KBM-7 (cell line): ENCODE measurements at regions not wholly inside any gene's neighbourhood (a gene's known extent, or its start where the extent isn't known, plus 50 kb on each side); places are given as distances from the start of the nearest gene placed in this dataset.
"Not testable (repeated sequence)": the region's sequence is repeated elsewhere in the genome, so short reads cannot be mapped to it uniquely, and the experiment has no call there.

ENCODE experiments used
- DNase-seq: peaks from one replicate; pipeline ENCODE4 v3.0.0-alpha.2; 2015
- in situ Hi-C: fragments of 300-500 bp; cut with MboI; formaldehyde crosslinking; loops from 2 replicates; pipeline ENCODE4 v1.14.3; 2020; ENCODE audit warnings: low sequenced_read_pairs, low pct_unique_long_range_greater_than_20kb, mixed read lengths

DNA sequence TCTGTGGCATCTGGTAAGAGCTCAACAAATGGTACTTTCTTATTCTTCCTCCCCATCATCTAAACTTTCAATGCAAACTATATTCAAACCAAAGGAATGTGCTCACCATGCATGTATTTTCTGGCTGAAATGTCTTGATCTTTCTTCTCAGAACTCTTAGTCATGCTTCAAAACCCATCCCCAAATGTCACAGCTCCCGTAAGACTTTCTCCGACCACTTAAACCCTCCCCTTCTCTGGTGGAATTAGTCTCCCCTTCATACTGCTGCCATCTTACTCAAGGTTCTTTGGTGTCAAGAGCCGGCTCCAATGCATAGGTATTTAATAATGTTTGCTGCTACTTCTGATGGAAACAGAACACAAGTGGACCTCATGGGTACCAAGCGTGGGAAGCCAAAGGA is 538.1 kb downstream of the MATN1 start:
- in situ Hi-C loops = no loop called here
- DNase-seq = no peak

DNA sequence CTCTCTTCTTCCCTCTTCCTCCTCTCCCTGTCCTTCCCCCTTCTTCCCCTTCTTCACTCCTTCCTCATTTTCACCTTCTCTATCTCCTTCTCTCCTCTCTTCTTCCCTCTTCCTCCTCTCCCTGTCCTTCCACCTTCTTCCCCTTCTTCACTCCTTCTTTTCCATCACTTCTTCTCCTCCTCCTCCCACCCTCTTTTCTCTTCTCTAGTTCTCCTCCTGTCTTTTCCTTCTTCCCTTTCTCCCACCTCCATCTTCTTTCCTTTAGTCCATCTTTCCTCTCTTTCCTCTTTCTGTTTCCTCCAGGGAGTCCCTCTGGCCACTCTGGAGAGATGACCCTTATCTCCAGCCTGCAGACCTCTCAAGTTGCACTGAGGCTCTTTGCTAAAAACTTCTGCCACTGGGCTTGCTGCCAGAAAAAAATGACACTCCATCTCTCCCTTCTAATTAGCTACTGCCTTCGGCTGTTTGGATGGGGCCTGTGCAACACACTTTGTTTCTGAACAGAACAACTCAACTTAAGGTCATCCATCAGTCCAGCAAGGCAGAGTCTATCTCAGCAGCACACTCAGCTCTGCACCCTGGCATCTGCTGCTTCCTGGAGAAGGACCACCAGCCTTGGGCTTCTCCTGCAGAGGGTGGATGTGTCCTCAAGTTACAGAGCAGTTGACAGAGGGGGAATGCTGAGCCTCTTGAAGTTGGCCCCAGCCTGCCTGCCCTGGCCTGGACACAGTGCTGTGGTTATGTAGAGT is 538.8 kb downstream of the MATN1 start:
- no peak for DNase-seq
- in situ Hi-C loops = no loop called here

DNA sequence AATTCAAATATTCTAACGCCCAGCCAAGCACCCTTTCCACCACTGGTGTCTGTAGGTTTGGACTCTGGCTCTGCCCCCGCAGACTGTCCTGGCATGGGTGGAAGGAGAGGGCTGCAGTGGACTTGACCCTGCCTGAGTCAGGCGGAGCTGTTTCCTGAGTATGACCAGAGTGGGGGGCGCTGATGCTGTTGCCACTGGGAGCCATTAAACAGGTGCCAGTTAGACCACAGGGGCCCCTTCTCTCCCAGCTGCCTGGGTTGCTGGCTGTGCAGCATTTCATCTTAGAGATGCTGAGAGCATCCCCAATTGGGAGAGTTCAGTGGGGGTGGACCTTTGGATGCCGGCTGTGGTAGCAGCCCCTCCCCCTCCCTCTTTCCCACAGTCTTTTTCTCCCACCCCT is 539.5 kb downstream of the MATN1 start:
- in situ Hi-C loops = no loop called here
- DNase-seq = no peak

DNA sequence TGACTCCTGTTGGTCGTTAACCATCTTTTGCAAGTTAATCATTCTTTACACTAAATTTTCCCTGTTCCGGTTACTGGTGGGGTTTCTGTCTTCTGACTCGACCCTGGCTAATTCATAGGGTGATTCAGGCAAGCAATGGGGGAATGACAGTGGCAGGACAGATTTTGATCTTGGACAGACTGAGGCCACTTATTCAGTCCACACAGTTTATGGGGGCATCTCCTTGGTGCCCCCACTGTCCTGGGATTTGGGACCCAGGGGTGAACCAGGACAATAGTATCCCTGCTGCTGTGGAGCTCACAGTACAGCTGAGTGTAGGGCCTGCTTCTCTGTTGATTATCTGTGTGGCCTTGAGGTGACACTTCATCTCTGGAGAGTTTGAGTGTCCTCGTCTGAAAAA is 540.4 kb downstream of the MATN1 start:
- in situ Hi-C loops = no loop called here
- no peak for DNase-seq

DNA sequence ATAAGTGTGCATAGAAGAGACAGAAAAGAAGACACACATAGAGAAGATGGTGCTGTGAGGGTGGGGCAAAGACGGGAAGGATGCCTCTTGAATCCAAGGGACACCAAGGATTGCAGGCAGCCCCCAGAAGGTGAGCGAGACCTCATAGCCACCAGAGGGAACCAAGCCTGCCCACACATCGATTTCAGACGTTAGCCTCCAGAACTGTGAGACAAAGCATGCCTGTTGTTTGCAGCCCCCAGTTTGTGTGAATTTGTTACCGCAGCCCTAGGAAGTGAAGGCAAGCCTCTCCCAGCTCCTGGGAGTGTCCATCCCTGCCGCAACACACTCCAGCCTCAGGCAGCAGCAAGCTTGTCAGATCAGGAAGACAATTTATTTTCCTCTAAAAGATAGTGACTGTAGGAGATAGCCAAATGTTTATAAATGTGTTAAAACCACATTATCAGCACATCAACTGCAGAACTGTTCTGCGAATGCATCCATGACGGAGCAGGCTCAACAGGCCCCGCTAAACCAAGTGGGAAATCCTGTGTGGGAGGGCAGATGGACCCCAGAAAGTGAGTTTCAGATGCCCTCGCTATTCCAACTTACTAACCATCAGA is 543.3 kb downstream of the MATN1 start:
- no peak for DNase-seq
- in situ Hi-C loops = no loop called here

DNA sequence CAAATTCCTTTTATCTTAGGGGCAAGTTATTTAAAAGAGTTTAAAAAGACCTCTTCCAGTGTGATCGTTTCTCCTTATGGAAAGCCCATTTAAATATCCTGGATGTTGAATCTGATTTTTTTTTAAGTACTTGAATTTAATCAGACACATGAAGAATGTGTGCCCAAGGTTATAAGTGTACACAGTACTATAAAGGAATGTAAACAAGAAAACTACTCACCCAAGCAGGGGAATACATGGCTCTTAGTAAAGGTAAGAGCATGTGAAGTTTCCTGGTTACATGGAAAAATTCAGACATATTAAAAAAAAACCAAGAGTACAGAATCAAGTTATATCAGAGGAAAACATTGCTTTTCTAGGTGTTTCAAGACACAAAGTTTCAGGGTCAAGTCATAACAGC is 546.9 kb downstream of the MATN1 start:
- no peak for DNase-seq
- in situ Hi-C loops = no loop called here

DNA sequence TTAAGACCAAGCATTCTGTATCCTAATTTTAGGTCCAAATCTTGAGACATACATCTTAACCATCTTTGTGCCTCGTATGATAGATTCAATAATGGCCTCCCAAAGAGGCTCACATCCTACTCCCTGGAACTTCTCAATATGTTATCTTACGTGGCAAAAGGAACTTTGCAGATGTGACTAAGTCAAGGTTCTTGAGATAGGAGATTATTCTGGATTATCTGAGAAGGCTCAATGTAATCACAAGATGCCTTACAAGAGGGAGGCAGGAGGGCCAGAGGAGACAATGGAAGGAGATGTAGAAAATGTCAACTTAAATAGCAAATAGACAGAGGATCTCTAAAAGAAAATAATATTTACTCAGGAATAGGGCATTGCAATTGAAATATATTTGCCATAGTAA is 548.9 kb downstream of the MATN1 start:
- no peak for DNase-seq
- in situ Hi-C loops = no loop called here

DNA sequence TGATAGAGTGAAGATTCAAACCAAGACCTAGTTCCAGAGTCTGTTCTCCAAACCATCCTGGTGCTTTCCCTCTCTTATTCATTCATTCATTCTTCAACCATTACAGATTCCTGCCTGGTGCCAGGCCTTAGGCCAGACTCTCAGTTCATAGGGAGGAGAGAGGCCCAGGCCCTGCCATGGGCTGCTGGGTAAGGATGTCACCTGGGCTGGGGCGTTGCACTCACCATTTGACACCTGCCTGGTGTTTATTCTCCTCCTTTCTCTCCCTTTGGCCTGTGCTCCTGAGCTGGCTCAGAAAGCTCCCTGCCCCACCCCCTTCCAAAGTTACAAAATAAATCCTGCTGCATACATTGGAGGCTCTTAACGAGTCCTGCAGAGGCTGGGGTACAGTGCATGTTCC is 549.8 kb downstream of the MATN1 start:
- no peak for DNase-seq
- in situ Hi-C loops = no loop called here

DNA sequence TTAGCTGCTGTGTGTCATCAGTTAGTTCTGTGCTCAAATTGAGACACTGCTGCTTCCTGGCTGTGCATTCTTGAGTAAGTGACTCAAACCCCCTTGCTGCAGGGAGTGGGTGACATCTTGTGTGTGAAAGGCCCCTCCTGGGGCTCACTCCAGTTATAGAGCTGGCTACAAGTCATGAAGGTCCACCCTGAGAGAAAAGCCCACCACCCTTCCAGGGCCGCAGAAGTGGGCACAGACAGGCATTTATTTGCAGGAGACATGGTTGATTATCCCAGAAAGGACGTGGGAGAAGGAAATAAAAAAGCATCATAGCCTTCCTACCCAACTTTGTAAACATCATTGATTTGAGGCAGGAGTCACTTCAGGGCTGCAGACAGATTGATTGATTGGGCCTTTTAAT is 550.6 kb downstream of the MATN1 start:
- in situ Hi-C loops = no loop called here

DNA sequence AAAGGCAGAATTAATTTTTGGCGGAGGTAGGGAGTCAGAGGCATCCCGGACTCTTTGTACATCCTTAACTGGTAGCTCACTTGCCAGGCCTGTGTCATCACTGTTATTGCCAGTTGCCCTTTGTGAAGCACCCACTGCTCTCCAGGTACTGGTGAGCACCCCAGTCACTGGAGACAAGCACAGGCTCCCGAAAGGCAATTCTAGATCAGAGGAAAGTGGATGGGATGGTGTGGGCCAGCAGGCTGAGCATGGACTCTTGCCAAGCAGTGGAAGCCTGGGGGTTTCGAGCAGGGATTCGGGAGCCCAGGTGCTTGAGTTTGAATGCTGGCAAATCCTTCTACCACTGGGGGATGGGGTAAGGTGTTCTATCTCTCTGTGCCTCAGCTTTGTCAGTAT is 551.1 kb downstream of the MATN1 start:
- in situ Hi-C loops = no loop called here
- DNase-seq = no peak

More for the DNA sequence above, 550.6 kb downstream of the MATN1 start:
- no peak for DNase-seq

DNA sequence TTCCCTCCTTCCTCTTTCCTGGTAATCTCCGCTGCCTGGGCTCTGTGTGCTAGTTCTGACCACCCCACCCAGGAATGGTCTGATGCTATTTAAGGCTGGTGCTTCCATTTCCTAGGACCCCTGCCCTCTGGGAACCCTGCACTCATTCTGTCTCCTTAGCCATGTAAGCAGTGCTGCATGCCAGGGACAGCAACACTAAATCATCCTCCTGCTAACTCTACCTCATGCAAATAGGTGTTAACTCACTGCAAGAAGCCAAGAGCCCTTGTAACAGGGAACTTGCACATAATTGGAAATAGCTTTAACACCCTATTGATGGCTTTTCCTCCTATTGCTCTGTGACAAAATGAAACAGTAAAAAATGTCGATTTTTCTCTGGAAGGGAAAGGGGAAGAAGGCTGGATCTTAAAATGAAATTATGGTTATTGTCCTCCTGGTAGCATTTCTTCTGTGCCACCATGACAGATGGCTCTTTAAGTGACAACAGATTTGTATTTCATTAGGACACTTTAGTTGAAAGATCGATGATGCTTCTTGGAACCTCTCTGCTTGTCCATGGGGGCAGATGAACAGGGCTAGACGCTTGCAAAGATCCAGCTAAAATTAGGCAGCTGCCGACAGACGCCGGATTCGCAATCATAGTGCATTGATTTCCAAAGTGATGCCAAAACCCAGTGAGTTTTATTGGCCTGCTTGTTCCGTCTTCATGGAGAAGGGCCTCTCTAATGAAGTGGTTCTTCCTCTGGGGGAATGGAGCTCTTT is 551.7 kb downstream of the MATN1 start:
- in situ Hi-C loops = no loop called here
- DNase-seq = no peak

DNA sequence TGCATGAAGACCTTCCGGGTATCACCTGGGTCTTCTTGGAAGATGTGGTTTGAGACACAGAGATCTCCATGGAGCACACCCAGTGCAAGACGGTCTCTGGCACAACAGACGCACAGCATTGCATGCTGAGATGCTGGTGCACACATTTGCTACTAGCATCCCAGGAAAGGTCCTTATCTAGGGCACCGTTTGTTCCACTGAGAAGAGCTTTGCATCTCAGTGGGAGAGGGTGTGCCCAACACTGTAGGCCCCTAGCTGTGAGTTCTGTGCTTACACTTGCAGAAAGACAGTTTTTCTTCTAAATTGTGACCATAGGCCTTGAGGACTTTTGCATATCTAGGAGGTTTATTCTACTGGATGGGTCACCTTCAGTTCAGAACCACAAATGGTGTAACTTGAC is 554.1 kb downstream of the MATN1 start:
- in situ Hi-C loops = no loop called here
- no peak for DNase-seq

DNA sequence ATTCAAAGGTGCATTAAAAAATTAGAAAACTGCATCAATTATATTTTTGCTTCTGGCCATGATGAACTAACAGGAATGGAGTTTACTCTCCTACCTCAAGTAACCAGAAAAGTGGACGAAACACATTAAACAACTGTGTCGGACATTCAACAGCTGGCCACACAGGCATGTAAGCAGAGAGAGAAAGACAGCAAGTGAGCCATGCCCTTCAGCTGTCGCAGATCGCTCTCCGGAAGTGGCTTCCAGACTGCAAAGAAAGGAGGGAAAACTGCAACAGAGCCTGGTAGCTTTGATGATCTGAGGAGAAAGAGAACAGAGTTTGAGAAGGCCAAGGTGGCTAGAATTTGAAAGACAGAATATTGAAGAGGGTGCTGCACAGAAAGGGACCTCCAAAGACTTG is 557.2 kb downstream of the MATN1 start:
- in situ Hi-C loops = no loop called here
- no peak for DNase-seq

DNA sequence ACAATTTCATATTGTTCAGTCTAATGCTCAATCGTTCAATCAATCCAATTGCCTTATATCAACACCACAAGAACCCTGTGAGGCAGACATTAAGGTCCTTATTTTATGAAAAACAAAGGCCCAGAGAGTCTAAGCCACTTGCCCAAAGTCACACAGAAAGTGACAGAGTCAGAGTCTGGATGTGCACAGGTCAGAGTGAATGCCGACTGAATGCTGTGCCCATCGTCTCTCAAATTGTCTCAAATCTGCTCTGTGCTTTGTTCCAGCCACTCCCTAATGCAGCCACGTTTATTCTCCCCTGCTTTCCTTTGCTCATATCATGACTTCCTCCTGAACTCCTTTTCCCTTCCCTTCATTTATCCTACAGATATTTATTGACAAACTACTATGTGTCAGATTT is 558.3 kb downstream of the MATN1 start:
- in situ Hi-C loops = no loop called here
- DNase-seq = no peak

DNA sequence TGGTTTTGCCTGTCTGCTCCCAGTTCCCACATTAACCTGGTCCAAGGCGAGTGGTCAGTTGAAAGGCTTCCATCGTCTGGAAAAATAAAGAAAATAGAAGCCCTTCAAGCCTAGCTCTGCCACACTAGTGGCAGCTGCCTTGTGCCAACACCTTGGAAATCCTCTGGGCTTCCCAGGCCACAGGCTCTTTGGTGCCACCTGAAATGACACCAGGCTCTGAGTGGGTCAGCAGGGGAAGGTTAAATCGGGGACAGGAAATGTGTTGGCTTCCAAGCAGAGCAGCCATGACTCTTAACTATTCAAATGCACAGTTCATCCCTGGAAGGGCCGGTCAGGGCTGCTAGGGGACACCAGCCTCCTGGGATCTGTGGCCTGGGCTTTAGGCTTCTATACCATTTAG is 558.7 kb downstream of the MATN1 start:
- in situ Hi-C loops = no loop called here
- no peak for DNase-seq

DNA sequence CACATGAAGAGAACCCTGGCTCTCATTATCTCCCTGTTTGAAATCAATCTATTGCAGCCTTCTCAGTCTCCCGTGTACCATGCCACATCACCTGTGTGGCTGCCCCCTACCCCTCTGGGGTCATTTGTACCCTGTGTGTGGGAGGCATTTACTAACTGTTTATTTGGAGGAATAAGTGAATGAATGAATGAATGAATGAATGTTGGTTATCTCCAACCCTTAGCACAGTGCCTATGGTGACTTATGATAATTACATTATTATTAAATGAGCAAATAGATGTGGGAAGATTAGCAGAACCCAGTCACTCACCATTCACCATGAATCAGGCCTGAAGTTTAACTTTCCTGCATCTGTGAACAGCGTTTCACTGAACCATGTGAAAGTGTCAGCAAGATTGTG is 560.8 kb downstream of the MATN1 start:
- no peak for DNase-seq
- in situ Hi-C loops = no loop called here

DNA sequence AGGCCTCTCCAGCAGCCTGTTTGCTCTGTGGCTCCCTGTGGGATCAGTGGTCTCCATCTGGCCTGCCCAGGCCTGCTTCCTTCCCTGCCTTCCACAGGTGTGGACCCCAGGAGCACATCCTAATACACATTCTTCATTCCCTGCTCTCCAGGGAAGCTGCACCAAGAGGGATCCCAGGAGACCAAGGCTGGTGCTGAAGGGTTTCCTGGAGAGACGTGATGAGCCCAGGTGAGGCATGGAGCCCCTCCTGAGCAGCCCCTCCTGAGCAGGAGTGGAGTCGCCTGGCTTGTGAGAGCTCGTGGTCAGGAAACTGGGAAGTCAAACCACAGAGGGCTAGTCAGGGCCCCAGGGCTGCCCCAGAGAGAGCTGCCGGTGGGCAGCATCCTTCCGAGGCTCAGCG is 561.4 kb downstream of the MATN1 start:
- in situ Hi-C loops = no loop called here

DNA sequence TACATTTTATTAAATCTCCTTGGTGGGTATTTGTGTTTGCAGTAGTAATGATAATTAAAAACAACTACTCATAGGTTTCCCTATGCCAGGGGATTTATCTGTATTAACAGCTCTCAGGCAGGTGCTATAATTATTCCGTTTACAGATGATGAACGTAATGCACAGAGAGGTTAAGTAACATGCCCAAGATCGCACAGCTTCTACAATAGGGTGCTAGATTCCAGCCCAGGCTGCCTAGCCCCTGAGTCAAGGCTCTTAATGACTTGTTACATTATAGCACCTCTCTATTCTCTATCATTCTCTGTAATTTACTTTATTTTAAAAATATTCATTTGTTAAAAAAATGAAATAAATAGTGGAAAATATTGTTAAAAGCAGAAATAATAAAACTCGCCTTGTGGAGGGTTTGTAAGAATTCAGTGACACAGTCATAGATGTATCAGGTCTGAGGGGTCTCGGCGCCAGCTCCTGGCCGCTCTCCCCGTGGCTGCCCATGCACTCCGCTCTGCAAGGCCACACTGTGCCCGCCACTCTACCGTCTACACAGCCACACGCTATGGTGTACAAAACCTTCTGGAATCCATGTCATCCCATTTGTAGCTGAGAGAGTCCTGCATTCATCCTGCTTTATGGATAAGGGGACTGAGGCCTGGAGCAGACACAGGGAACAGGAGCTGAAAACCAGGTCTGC is 562.2 kb downstream of the MATN1 start:
- no peak for DNase-seq
- in situ Hi-C loops = no loop called here

More for the DNA sequence above, 561.4 kb downstream of the MATN1 start:
- DNase-seq = no peak

DNA sequence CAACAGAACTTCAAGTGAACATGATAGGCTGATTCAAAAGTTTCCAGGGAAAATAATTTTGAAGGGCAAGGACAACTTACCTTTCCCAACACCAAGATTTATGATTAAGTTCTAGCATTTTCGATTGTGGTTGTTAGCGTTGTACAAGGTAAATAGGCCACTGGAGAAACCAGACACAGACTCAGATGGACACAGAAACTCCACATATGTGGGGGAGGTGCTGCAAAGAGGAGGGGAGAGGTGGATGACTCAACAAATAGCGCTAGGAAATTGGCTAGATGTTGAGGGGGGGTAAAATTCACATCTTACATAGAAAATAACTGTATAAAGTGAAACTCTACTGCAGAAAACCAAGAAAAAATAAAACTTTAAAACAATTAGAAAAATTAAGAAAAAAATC is 564.4 kb downstream of the MATN1 start:
- DNase-seq = no peak
- in situ Hi-C loops = no loop called here

DNA sequence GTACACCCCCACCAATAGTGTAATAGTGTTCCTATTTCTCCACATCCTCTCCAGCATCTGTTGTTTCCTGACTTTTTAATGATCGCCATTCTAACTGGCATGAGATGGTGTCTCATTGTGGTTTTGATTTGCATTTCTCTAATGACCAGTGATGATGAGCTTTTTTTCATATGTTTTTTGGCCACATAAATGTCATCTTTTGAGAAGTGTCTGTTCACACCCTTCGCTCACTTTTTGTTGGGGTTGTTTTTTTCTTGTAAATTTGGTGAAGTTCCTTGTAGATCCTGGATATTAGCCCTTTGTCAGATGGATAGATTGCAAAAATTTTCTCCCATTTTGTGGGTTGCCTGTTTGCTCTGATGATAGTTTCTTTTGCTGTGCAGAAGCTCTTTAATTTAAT is 567.7 kb downstream of the MATN1 start:
- in situ Hi-C loops, DNase-seq: not testable (repeated sequence)
